ENCODE measurements at regions not wholly inside any gene's neighbourhood (a gene's known extent, or its start where the extent isn't known, plus 50 kb on each side); places are given as distances from the start of the nearest gene placed in this dataset.
"Not testable (repeated sequence)": the region's sequence is repeated elsewhere in the genome, so short reads cannot be mapped to it uniquely, and the experiment has no call there.

DNA sequence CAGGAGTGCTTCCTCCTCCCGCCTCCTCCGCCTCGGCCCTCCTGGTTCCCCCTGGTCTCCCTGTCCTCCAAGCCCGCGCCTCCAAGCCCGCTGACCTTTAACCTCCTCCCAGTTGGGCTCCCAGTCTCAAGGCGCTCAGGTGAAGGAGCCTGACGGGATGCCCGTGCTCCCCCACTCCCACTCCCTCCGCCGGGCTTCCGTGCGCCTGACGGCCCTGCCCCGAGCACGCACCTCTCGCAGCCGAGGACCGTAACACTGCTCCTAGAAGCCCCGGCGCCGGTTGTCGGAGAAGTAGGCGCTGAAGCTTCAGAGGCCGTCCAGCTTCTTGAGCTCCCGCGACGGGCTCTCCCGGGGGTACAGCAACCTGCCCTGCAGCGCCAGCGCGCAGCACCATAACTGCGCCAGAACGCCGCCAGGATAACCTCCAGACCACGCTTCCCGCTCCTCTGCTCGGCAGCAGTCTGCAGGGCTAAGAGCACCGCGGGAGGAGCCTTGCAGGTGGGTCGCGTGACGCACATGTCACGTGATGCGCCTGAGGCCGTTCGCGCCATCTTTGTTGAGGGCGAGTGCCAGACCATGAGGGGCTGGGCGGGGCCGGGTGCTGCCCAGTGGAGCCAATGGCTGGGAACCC, 71.0 kb upstream of the ZNF479 start:
- ChIA-PET POLR2A (no interaction called here), CTCF (no interaction called here)
- Histone ChIP-seq H3K36me3 (ENCODE audit: control insufficient read depth, insufficient read depth, low read length) (no peaks in the 10 kb centered on the region), H3K27ac (ENCODE audit: low read length) (no peak overlapping the region), H3K27me3 (ENCODE audit: control insufficient read depth, insufficient read depth, low read length) (no peaks in the 10 kb centered on the region), H3K4me3 (ENCODE audit: low read depth in 2 of 2, low read length in 2 of 2) (no peak overlapping the region), H3K9me3 (ENCODE audit: control insufficient read depth, insufficient read depth, low read depth, low read length) (peaks cover 5% of the 10 kb centered on the region; the same call in 1 of the 2 replicates), H3K4me1 (ENCODE audit: control insufficient read depth, insufficient read depth, low read length) (no peaks in the 10 kb centered on the region)
- ATAC-seq (no peak), DNase-seq (ENCODE audit: low read depth, low spot score) (no peak)
- no TSS peak for BruUV-seq (replicated peaks)
- TF ChIP-seq, protein P1, sequence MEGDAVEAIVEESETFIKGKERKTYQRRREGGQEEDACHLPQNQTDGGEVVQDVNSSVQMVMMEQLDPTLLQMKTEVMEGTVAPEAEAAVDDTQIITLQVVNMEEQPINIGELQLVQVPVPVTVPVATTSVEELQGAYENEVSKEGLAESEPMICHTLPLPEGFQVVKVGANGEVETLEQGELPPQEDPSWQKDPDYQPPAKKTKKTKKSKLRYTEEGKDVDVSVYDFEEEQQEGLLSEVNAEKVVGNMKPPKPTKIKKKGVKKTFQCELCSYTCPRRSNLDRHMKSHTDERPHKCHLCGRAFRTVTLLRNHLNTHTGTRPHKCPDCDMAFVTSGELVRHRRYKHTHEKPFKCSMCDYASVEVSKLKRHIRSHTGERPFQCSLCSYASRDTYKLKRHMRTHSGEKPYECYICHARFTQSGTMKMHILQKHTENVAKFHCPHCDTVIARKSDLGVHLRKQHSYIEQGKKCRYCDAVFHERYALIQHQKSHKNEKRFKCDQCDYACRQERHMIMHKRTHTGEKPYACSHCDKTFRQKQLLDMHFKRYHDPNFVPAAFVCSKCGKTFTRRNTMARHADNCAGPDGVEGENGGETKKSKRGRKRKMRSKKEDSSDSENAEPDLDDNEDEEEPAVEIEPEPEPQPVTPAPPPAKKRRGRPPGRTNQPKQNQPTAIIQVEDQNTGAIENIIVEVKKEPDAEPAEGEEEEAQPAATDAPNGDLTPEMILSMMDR (IDR thresholded peaks at IDR 0.05) = no peak
- no peak for TF ChIP-seq TCF7L2 (IDR thresholded peaks at IDR 0.05; ENCODE audit: low read depth, low read length)
- TF ChIP-seq SIN3A (IDR thresholded peaks at IDR 0.05; ENCODE audit: borderline replicate concordance, insufficient read depth, low read depth, low read length) = no peak
- TF ChIP-seq, protein P2, sequence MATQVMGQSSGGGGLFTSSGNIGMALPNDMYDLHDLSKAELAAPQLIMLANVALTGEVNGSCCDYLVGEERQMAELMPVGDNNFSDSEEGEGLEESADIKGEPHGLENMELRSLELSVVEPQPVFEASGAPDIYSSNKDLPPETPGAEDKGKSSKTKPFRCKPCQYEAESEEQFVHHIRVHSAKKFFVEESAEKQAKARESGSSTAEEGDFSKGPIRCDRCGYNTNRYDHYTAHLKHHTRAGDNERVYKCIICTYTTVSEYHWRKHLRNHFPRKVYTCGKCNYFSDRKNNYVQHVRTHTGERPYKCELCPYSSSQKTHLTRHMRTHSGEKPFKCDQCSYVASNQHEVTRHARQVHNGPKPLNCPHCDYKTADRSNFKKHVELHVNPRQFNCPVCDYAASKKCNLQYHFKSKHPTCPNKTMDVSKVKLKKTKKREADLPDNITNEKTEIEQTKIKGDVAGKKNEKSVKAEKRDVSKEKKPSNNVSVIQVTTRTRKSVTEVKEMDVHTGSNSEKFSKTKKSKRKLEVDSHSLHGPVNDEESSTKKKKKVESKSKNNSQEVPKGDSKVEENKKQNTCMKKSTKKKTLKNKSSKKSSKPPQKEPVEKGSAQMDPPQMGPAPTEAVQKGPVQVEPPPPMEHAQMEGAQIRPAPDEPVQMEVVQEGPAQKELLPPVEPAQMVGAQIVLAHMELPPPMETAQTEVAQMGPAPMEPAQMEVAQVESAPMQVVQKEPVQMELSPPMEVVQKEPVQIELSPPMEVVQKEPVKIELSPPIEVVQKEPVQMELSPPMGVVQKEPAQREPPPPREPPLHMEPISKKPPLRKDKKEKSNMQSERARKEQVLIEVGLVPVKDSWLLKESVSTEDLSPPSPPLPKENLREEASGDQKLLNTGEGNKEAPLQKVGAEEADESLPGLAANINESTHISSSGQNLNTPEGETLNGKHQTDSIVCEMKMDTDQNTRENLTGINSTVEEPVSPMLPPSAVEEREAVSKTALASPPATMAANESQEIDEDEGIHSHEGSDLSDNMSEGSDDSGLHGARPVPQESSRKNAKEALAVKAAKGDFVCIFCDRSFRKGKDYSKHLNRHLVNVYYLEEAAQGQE (IDR thresholded peaks at IDR 0.05; ENCODE audit: insufficient read depth in 1 of 2, low read depth in 2 of 2, low read length in 1 of 2) = no peak
- no peak for TF ChIP-seq POLR2AphosphoS5 (IDR thresholded peaks at IDR 0.05; ENCODE audit: low read depth, low read length)
- intact Hi-C loops (cut with micrococcal nuclease; ENCODE audit: unreplicated experiment) (no loop called here), in situ Hi-C loops (cut with HindIII; ENCODE audit: low pct_unique_long_range_greater_than_20kb, low sequenced_read_pairs) (no loop called here)

DNA sequence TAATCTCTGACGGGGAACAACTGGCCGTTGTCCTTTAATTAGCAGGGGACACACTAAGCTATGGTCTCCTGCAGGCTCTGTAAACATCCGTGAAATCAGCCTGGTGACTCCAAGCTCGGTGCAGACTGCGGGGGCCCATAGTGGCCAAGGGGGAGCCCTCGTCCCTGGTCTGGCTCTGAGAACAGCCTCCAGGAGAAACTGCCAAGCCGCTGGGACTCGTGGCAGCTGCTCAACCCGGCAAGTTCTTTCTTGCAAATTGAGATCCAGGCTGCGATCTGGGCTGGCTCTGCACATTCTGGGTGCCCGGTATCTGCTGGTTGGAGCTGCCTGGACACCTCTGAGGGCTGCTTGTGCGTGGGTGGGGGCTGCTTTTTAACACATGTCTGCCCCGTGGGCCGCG, 71.6 kb upstream of the ZNF479 start:
- H3K27me3 ChIP-seq (ENCODE audit: control insufficient read depth, insufficient read depth, low read length); H3K4me3 ChIP-seq (ENCODE audit: low read depth in 2 of 2, low read length in 2 of 2); DNase-seq (ENCODE audit: low read depth, low spot score); H3K27ac ChIP-seq (ENCODE audit: low read length); POLR2A ChIA-PET; BruUV-seq (replicated peaks); H3K36me3 ChIP-seq (ENCODE audit: control insufficient read depth, insufficient read depth, low read length); intact Hi-C loops (cut with micrococcal nuclease; ENCODE audit: unreplicated experiment); H3K9me3 ChIP-seq (ENCODE audit: control insufficient read depth, insufficient read depth, low read depth, low read length); H3K4me1 ChIP-seq (ENCODE audit: control insufficient read depth, insufficient read depth, low read length); in situ Hi-C loops (cut with HindIII; ENCODE audit: low pct_unique_long_range_greater_than_20kb, low sequenced_read_pairs); ATAC-seq; CTCF ChIA-PET: not testable (repeated sequence)

DNA sequence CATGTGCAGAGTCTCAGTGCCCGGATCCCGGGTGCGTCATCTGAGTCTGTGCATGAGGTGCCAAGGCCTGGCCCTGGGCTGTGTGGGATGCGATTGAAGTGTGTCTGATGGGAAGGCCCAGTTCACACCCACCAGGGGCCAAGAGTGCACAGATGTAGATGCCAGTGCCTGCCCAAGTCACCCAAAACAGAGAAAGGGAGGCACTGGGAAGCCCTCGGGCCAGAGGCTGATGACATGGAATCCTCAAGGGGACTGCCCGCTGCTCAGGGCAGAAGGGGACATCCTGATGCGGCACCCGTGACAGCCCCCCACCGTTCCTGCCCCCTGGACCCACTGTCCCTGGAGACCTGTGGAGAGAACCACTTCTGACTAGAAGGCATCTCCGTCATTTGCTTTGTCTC, 72.2 kb upstream of the ZNF479 start:
- intact Hi-C loops (cut with micrococcal nuclease; ENCODE audit: unreplicated experiment) = no loop called here
- Histone ChIP-seq H3K4me1 (ENCODE audit: control insufficient read depth, insufficient read depth, low read length) (no peaks in the 10 kb centered on the region), H3K4me3 (ENCODE audit: low read depth in 2 of 2, low read length in 2 of 2) (no peak overlapping the region), H3K36me3 (ENCODE audit: control insufficient read depth, insufficient read depth, low read length) (no peaks in the 10 kb centered on the region), H3K27ac (ENCODE audit: low read length) (no peak overlapping the region), H3K9me3 (ENCODE audit: control insufficient read depth, insufficient read depth, low read depth, low read length) (peaks cover 5% of the 10 kb centered on the region; the same call in 1 of the 2 replicates), H3K27me3 (ENCODE audit: control insufficient read depth, insufficient read depth, low read length) (no peaks in the 10 kb centered on the region)
- TF ChIP-seq POLR2AphosphoS5 (IDR thresholded peaks at IDR 0.05; ENCODE audit: low read depth, low read length) = no peak
- no peak for TF ChIP-seq SIN3A (IDR thresholded peaks at IDR 0.05; ENCODE audit: borderline replicate concordance, insufficient read depth, low read depth, low read length)
- TF ChIP-seq, protein P1 (IDR thresholded peaks at IDR 0.05) = no peak
- DNase-seq (ENCODE audit: low read depth, low spot score) = no peak
- ChIA-PET CTCF (no interaction called here), POLR2A (no interaction called here)
- no TSS peak for BruUV-seq (replicated peaks)
- in situ Hi-C loops (cut with HindIII; ENCODE audit: low pct_unique_long_range_greater_than_20kb, low sequenced_read_pairs) = no loop called here
- no peak for ATAC-seq
